ENCODE measurements at regions not wholly inside any gene's neighbourhood (a gene's known extent, or its start where the extent isn't known, plus 50 kb on each side); places are given as distances from the start of the nearest gene placed in this dataset.

GRCh38 chr4:27568236-27568951 is 707.8 kb downstream of the STIM2 start:
- Histone ChIP-seq H3K36me3 (ENCODE audit: control insufficient read depth in 2 of 2, insufficient read depth in 2 of 2, low read length in 2 of 2) (no peaks in the 10 kb centered on the region), H3K9me3 (ENCODE audit: control insufficient read depth in 2 of 2, low read length in 2 of 2) (no peaks in the 10 kb centered on the region), H3K27me3 (ENCODE audit: control insufficient read depth in 1 of 2, insufficient read depth in 2 of 2, low read length in 2 of 2) (no peaks in the 10 kb centered on the region), H3K27ac (ENCODE audit: low read length) (no peak overlapping the region), H3K4me1 (ENCODE audit: control insufficient read depth, insufficient read depth, low read length) (no peaks in the 10 kb centered on the region), H3K9ac (ENCODE audit: low read length in 2 of 2) (no peak overlapping the region), H3K4me3 (ENCODE audit: low read length in 2 of 2) (no peak overlapping the region)

- Histone ChIP-seq H3K27ac (ENCODE audit: low read length) (no peak overlapping the region), H3K4me3 (ENCODE audit: low read length in 2 of 2) (no peak overlapping the region)
Measured at GRCh38 chr4:27568952-27569319, 708.3 kb downstream of the STIM2 start.

GRCh38 chr4:27574743-27575142 is 714.1 kb downstream of the STIM2 start:
- no peaks in the 10 kb centered on the region for H3K27me3 ChIP-seq (ENCODE audit: control insufficient read depth in 1 of 2, insufficient read depth in 2 of 2, low read length in 2 of 2)
- H3K4me1 ChIP-seq (ENCODE audit: control insufficient read depth, insufficient read depth, low read length): no peaks in the 10 kb centered on the region
- H3K4me3 ChIP-seq (ENCODE audit: low read length in 2 of 2): no peak overlapping the region
- H3K9ac ChIP-seq (ENCODE audit: low read length in 2 of 2): no peak overlapping the region
- H3K36me3 ChIP-seq (ENCODE audit: control insufficient read depth in 2 of 2, insufficient read depth in 2 of 2, low read length in 2 of 2): no peaks in the 10 kb centered on the region
- no peaks in the 10 kb centered on the region for H3K9me3 ChIP-seq (ENCODE audit: control insufficient read depth in 2 of 2, low read length in 2 of 2)
- H3K27ac ChIP-seq (ENCODE audit: low read length): no peak overlapping the region

More at GRCh38 chr4:27568952-27569319, 708.3 kb downstream of the STIM2 start:
- Histone ChIP-seq H3K27me3 (ENCODE audit: control insufficient read depth in 1 of 2, insufficient read depth in 2 of 2, low read length in 2 of 2) (no peaks in the 10 kb centered on the region), H3K36me3 (ENCODE audit: control insufficient read depth in 2 of 2, insufficient read depth in 2 of 2, low read length in 2 of 2) (no peaks in the 10 kb centered on the region), H3K9ac (ENCODE audit: low read length in 2 of 2) (no peak overlapping the region), H3K4me1 (ENCODE audit: control insufficient read depth, insufficient read depth, low read length) (no peaks in the 10 kb centered on the region), H3K9me3 (ENCODE audit: control insufficient read depth in 2 of 2, low read length in 2 of 2) (no peaks in the 10 kb centered on the region)

- H3K27me3 ChIP-seq (ENCODE audit: control insufficient read depth in 1 of 2, insufficient read depth in 2 of 2, low read length in 2 of 2): no peaks in the 10 kb centered on the region
- no peak overlapping the region for H3K9ac ChIP-seq (ENCODE audit: low read length in 2 of 2)
- H3K27ac ChIP-seq (ENCODE audit: low read length): no peak overlapping the region
- H3K4me3 ChIP-seq (ENCODE audit: low read length in 2 of 2): no peak overlapping the region
- no peaks in the 10 kb centered on the region for H3K9me3 ChIP-seq (ENCODE audit: control insufficient read depth in 2 of 2, low read length in 2 of 2)
- H3K36me3 ChIP-seq (ENCODE audit: control insufficient read depth in 2 of 2, insufficient read depth in 2 of 2, low read length in 2 of 2): no peaks in the 10 kb centered on the region
- H3K4me1 ChIP-seq (ENCODE audit: control insufficient read depth, insufficient read depth, low read length): no peaks in the 10 kb centered on the region
Measured at GRCh38 chr4:27577951-27578350, 717.3 kb downstream of the STIM2 start.

GRCh38 chr4:27592738-27593137 is 732.1 kb downstream of the STIM2 start:
- no peaks in the 10 kb centered on the region for H3K36me3 ChIP-seq (ENCODE audit: control insufficient read depth in 2 of 2, insufficient read depth in 2 of 2, low read length in 2 of 2)
- no peak overlapping the region for H3K27ac ChIP-seq (ENCODE audit: low read length)
- no peaks in the 10 kb centered on the region for H3K9me3 ChIP-seq (ENCODE audit: control insufficient read depth in 2 of 2, low read length in 2 of 2)
- no peaks in the 10 kb centered on the region for H3K27me3 ChIP-seq (ENCODE audit: control insufficient read depth in 1 of 2, insufficient read depth in 2 of 2, low read length in 2 of 2)
- no peak overlapping the region for H3K9ac ChIP-seq (ENCODE audit: low read length in 2 of 2)
- no peak overlapping the region for H3K4me3 ChIP-seq (ENCODE audit: low read length in 2 of 2)
- no peaks in the 10 kb centered on the region for H3K4me1 ChIP-seq (ENCODE audit: control insufficient read depth, insufficient read depth, low read length)

- Histone ChIP-seq H3K27ac (ENCODE audit: low read length) (no peak overlapping the region), H3K4me1 (ENCODE audit: control insufficient read depth, insufficient read depth, low read length) (no peaks in the 10 kb centered on the region), H3K9ac (ENCODE audit: low read length in 2 of 2) (no peak overlapping the region), H3K36me3 (ENCODE audit: control insufficient read depth in 2 of 2, insufficient read depth in 2 of 2, low read length in 2 of 2) (no peaks in the 10 kb centered on the region), H3K4me3 (ENCODE audit: low read length in 2 of 2) (no peak overlapping the region), H3K9me3 (ENCODE audit: control insufficient read depth in 2 of 2, low read length in 2 of 2) (no peaks in the 10 kb centered on the region), H3K27me3 (ENCODE audit: control insufficient read depth in 1 of 2, insufficient read depth in 2 of 2, low read length in 2 of 2) (no peaks in the 10 kb centered on the region)
Measured at GRCh38 chr4:27594922-27595321, 734.3 kb downstream of the STIM2 start.

GRCh38 chr4:27595571-27596360 is 735.1 kb downstream of the STIM2 start:
- Histone ChIP-seq H3K27ac (ENCODE audit: low read length) (no peak overlapping the region), H3K9me3 (ENCODE audit: control insufficient read depth in 2 of 2, low read length in 2 of 2) (no peaks in the 10 kb centered on the region), H3K36me3 (ENCODE audit: control insufficient read depth in 2 of 2, insufficient read depth in 2 of 2, low read length in 2 of 2) (no peaks in the 10 kb centered on the region), H3K4me3 (ENCODE audit: low read length in 2 of 2) (no peak overlapping the region), H3K4me1 (ENCODE audit: control insufficient read depth, insufficient read depth, low read length) (no peaks in the 10 kb centered on the region), H3K9ac (ENCODE audit: low read length in 2 of 2) (no peak overlapping the region), H3K27me3 (ENCODE audit: control insufficient read depth in 1 of 2, insufficient read depth in 2 of 2, low read length in 2 of 2) (no peaks in the 10 kb centered on the region)

DNA sequence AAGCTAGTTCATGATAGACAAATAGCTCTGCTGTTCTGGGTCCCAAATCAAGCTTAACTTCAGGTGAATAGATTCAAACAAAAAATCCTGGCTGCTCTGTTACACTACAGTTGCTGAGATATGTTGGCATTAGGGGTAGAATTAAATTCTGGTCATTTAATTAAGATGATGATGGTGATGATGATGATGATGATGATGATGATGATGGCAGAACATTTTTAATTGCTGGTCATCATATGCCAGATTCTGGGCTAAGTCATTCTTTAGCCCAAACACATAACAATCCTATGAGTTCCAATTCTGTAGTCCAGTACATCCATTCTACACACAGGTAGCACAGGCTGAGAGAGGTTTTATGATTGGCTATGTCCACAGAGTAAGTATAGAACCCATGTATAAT is 741.5 kb downstream of the STIM2 start:
- no peaks in the 10 kb centered on the region for H3K36me3 ChIP-seq (ENCODE audit: control insufficient read depth in 2 of 2, insufficient read depth in 2 of 2, low read length in 2 of 2)
- no peaks in the 10 kb centered on the region for H3K4me1 ChIP-seq (ENCODE audit: control insufficient read depth, insufficient read depth, low read length)
- no peaks in the 10 kb centered on the region for H3K9me3 ChIP-seq (ENCODE audit: control insufficient read depth in 2 of 2, low read length in 2 of 2)

DNA sequence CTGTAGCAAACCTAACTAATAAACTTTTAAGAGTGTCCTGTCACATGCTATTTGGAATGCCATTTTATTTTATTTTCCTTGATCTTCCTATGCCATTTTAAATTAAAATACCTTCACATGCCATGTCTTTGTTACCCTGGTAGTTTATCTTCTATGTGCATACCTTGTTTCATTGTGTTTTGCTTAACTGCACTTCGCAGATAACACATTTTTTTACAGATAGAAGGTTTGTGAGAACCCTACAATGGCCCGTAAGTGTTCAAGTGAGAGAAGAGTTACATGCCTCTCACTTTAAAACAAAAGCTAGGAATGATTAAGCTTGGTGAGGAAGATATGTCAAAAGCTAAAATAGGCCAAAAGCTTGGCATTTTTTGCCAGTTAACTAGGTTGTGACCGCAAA is 744.1 kb downstream of the STIM2 start:
- Histone ChIP-seq H3K27me3 (ENCODE audit: control insufficient read depth in 1 of 2, insufficient read depth in 2 of 2, low read length in 2 of 2) (no peaks in the 10 kb centered on the region), H3K27ac (ENCODE audit: low read length) (no peak overlapping the region), H3K4me1 (ENCODE audit: control insufficient read depth, insufficient read depth, low read length) (no peaks in the 10 kb centered on the region), H3K9me3 (ENCODE audit: control insufficient read depth in 2 of 2, low read length in 2 of 2) (no peaks in the 10 kb centered on the region), H3K9ac (ENCODE audit: low read length in 2 of 2) (no peak overlapping the region), H3K36me3 (ENCODE audit: control insufficient read depth in 2 of 2, insufficient read depth in 2 of 2, low read length in 2 of 2) (no peaks in the 10 kb centered on the region), H3K4me3 (ENCODE audit: low read length in 2 of 2) (no peak overlapping the region)

More for the DNA sequence above, 741.5 kb downstream of the STIM2 start:
- Histone ChIP-seq H3K9ac (ENCODE audit: low read length in 2 of 2) (no peak overlapping the region), H3K27ac (ENCODE audit: low read length) (no peak overlapping the region), H3K4me3 (ENCODE audit: low read length in 2 of 2) (no peak overlapping the region), H3K27me3 (ENCODE audit: control insufficient read depth in 1 of 2, insufficient read depth in 2 of 2, low read length in 2 of 2) (no peaks in the 10 kb centered on the region)

DNA sequence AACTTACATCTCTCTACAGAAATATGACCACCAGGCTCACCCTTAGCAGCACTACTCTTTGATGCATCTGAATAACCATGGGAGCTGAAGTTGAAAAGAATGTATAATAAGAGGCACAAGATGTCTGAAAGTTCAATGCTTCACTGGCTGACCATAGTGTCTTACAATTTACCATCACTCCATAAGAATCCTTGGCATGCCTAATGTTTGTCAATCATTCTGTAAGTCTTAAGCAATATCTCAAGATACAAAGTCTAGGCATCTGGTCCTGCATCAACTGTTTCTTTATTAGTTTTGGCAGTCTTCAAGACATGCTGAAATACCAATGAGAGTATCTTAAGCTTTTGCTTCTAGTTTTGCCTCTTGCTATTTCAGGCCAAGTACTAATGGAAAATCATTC is 755.5 kb downstream of the STIM2 start:
- H3K4me3 ChIP-seq (ENCODE audit: low read length in 2 of 2): no peak overlapping the region

GRCh38 chr4:27619435-27619834 is 758.8 kb downstream of the STIM2 start:
- H3K9ac ChIP-seq (ENCODE audit: low read length in 2 of 2): no peak overlapping the region
- no peak overlapping the region for H3K27ac ChIP-seq (ENCODE audit: low read length)
- no peaks in the 10 kb centered on the region for H3K9me3 ChIP-seq (ENCODE audit: control insufficient read depth in 2 of 2, low read length in 2 of 2)
- H3K36me3 ChIP-seq (ENCODE audit: control insufficient read depth in 2 of 2, insufficient read depth in 2 of 2, low read length in 2 of 2): no peaks in the 10 kb centered on the region
- no peaks in the 10 kb centered on the region for H3K4me1 ChIP-seq (ENCODE audit: control insufficient read depth, insufficient read depth, low read length)
- H3K27me3 ChIP-seq (ENCODE audit: control insufficient read depth in 1 of 2, insufficient read depth in 2 of 2, low read length in 2 of 2): no peaks in the 10 kb centered on the region
- no peak overlapping the region for H3K4me3 ChIP-seq (ENCODE audit: low read length in 2 of 2)

More for the DNA sequence above, 755.5 kb downstream of the STIM2 start:
- no peaks in the 10 kb centered on the region for H3K36me3 ChIP-seq (ENCODE audit: control insufficient read depth in 2 of 2, insufficient read depth in 2 of 2, low read length in 2 of 2)
- no peak overlapping the region for H3K9ac ChIP-seq (ENCODE audit: low read length in 2 of 2)
- H3K9me3 ChIP-seq (ENCODE audit: control insufficient read depth in 2 of 2, low read length in 2 of 2): no peaks in the 10 kb centered on the region
- H3K4me1 ChIP-seq (ENCODE audit: control insufficient read depth, insufficient read depth, low read length): no peaks in the 10 kb centered on the region
- H3K27ac ChIP-seq (ENCODE audit: low read length): no peak overlapping the region
- H3K27me3 ChIP-seq (ENCODE audit: control insufficient read depth in 1 of 2, insufficient read depth in 2 of 2, low read length in 2 of 2): no peaks in the 10 kb centered on the region
